Fibroblast of skin of right quadriceps (primary cell): ENCODE measurements at regions not wholly inside any gene's neighbourhood (a gene's known extent, or its start where the extent isn't known, plus 50 kb on each side); places are given as distances from the start of the nearest gene placed in this dataset.

ENCODE experiments used
- DNase-seq: peaks from one replicate; pipeline ENCODE4 v3.0.0-alpha.2; 2013

DNA sequence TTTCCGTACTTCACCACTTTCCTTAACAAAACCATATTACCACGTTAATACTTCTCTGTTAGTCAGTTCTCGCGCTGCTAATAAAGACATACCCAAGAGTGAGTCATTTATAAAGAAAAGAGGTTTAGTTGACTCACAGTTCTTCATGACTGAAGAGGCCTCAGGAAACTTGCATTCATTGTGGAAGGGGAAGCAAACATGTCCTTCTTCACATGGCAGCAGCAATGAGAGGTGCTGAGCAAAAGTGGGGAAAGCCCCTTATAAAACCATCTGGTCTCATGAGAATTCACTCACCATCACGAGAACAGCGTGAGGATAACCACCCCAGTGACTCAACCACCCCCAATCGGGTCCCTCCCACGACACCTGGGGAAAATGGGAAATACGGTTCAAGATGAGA is 289.8 kb upstream of the CLNK start:
- peak; percentile 14 for DNase-seq

DNA sequence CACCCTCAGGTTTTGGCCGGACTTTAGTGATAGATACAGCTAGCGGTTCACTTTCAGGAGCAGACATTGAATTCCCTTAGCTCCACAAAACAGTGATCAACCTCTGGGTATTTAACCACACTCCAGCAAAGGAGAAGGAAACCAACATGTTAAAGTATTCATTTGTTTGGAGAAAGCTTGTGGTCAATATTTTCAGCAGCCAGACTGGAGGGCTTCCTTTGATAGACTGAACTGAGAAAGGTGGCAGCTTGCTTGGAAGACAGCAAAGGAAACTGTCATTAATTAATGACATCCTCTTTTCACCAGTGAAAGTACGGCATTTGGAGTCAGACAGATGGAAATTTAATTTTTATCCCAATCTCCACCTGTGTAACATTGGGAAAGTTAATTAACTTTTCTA is 289.1 kb upstream of the CLNK start:
- no peak for DNase-seq

DNA sequence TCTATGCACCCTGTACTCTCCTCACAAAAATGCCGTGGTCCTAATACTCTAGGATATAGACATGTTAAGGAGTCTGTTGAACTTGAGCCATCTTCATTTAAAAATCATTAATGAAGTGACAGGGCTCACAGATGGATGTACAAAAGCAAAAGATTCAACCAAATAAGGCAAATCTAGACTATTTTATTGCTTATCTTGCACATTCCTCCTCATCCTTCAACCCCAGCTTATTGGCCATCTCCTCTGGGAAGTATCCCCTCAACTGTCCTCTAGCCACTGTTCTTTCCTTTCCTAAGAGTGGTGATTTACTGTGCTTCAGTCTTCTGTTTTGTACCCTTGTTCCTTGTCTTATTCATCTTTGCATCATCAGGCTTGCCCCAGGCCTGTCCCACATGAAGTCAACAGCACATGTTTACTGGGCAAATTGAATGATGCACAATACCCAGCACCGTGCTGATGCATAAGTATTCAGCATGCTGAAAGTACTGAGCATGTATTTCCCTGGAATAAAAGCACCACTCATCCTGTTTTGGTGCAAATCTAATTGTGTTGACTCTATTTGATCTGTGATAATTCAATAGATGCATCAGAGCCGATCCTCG is 287.3 kb upstream of the CLNK start:
- no peak for DNase-seq

DNA sequence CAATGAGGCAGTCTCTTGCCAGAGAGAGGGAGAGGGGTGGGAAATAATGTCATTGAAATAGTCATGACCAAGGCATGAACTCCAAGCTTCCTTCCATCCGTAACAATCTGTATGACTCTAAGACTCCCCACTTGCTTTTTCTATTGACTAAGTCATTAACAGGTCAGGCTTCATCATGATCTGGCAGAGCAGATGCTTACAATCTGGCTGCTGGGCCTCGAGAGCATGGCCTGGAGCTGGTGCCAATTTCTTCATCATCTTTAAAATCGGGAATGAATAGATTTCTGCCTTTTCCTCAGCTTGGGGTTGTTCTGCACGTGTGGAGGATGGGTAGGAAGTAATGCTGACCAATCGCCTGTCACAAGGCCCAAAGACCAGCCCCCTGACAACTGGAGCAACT is 280.6 kb upstream of the CLNK start:
- DNase-seq, result peak; percentile 6

DNA sequence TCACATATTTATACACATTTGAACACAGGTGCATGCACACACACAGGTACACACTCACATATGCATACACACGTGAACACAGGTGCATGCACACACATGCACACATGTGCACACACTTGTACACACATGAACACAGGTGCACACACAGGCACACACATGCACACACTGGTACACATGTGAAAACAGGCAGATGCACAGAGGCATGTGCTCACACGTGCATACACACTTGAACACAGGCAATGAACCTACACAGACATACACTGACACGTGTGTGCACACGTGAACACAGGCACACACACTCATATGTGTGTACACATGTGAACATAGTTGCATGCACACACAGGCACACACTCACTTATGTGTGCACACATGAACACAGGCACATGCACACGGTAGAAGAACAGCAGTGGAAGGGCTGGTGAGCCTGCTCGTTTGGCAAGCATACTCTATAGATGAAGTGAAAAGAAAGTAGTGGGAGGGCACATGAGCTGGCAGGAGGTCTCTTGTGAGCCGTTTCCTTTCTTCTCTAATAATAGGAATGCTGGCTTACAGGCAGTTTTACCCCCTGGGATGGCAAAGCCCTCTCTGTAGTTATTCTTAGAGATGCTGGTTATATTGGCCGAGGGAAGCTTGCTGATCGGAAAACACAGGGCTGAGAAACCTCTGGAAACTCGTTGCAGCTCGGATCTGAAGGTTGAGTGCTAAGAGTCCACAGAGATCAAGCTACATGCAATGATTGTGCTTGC is 279.6 kb upstream of the CLNK start:
- no peak for DNase-seq

DNA sequence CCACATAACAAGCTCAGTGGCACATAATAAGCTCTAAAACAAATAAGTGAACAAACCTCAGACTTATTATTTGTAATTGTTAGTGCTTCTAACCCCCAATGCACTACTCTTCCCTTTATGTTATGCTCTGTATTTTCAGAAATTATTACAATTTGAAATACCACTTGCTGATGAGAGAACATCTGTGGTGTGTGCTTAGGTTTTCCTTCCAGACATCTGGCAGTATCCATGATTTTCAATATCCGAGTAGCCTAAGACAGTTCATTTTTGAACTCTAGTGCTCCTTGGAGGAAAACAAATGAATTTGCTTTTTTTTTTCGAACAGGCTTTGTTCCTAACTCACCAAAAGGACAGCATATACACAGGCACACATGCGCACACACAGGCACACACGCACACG is 278.7 kb upstream of the CLNK start:
- DNase-seq, result no peak

DNA sequence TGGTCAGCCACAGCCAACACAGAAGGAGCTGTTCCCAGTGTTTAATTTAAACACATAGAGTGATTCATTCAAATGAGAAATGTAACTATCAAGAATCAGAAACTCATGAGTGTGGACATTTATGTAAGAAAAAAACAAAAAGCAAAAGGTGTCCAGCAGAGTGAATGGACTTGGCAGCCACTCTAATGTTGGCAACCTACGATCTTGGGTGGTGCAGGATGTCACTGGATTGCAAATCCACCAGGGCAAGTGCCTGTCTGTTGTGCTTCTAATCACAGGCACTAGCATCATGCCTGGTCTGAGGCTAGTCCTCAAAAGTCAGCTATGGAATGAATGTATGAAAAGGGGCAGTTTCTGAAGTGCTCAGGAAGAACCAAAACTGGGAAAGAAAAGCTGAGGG is 277.7 kb upstream of the CLNK start:
- no peak for DNase-seq

DNA sequence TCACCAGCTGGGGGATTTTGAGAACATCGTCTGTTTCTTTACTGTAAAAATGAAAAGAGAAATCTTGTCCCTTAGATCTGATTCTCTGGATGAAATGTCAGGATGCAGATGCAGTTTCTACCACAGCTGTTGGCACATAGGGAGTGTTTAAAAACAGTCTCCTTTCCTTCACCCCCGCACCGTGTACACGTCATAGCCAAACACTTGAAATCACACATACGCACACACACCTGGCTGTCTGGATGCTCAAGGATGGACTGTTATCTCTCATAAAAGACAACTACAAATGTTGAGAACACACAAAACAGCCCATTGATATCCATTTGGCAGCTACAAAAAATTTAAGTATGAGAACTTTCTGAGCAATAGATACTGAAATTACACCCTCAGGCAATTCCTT is 275.8 kb upstream of the CLNK start:
- DNase-seq, result no peak

DNA sequence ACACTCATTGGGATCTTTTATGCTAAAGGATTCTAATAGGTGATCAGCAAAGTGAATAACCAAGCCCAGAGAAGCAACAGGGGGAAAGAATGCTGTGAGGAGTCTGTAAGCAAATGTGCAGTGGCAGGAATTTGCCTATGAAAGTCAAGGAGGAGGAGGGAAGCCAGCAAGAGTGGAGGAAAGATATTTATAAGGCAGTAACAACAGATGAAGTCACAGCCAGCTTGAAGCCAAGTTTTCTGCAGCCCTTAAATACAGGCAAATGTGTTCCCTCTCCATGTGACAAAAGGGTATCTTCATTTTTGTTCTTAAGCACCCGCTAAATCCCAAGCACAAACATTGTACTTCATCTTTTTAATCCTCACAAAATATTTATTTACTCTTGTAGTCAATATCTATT is 275.0 kb upstream of the CLNK start:
- no peak for DNase-seq

DNA sequence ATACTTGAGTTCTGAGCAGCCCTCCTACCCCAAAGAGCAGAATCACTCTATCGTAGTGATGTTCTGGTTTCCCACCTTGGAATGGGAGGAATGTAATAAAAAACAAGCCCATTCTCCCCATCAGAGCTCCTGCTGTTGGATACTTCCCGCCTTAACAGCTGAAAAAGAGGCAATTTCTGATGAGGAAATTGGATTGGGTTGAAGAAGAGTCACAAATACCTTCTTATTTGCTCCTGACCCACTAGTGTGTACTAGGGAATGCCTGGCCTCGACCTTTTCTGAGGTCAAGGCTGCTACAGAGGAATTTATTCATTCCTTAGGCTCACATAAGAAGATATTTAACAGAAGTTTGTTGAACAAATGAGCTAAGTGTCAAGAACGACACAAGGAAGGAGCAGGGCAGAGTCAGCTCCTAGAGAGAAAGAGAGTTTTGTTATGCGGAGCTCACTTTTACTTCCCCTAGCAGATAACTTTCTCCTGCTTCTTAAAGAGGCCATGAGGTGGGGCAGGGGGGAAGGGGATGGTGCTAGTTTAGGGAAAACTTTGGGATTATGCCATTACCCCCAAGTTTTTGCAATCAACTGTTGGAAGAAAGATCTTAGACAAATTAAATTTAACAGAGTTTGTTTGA is 273.8 kb upstream of the CLNK start:
- peak; percentile 7 for DNase-seq

DNA sequence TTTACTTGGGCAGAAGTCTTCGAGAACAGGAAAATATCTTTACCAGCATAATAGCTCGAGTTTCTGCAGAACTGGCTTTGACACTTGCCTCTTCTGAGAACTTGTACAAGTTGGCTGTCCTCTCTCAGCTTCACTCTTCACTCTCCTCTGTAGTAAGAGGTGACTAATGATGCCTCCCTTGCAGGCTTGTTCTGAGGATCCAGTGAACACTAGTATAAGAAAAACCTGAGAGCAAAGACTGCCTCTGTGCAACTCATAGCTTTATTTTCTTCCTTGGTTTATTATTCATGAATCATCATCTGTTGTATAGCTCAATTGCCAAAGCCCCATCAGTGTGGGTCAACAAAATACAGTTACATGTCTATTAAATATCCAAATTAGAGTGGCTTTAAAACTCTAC is 266.7 kb upstream of the CLNK start:
- peak; percentile 39 for DNase-seq

DNA sequence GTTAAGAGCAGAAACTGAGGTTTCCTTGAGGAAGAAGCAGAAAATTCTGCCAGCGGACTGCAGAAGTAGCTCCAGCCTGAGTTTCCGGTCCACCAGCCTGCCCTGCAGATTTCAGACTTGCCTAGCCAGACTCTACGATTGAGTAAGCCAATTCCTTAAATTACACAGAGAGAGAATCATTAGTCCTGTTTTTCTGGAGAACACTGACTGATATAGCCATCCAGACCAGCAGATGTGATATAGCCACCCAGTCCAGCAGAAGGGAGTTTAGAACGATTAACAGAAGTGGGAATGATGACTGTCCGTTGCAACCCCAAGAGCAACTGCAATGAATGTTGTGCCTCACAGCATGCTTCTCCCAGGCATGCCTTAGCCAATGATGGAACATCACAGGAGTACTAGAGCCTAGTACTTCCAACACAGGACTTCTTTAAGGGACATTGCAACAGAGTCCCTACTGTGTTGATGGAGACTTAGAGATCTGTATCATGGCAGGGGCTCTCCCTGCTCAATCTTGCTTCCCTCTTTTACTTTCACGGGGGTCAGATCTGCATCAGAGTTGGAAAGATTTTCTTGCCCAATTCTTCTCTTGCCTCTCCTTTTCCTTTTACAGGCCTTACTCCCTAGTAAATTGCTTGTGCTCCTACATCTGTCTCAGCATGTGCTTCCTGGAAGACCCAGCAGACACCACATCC is 264.6 kb upstream of the CLNK start:
- DNase-seq, result no peak

DNA sequence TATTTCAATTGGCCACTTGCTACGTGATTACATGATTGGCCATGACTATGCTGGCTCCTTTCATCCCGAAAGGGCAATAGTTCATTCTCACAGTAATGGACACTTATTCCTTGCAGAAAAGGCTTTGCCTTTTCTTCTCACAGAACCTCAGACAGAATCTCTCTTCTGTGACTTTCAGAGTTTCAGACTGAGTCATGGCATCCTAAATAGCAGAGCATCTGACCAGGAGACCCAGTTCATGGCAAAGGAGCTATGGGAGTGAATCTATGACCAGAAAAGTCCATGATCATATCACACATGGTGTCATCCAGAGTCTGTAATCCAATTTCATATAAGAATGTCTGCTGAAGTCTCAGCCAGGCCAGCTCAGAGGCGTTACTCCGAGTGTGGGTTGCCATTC is 263.3 kb upstream of the CLNK start:
- no peak for DNase-seq

DNA sequence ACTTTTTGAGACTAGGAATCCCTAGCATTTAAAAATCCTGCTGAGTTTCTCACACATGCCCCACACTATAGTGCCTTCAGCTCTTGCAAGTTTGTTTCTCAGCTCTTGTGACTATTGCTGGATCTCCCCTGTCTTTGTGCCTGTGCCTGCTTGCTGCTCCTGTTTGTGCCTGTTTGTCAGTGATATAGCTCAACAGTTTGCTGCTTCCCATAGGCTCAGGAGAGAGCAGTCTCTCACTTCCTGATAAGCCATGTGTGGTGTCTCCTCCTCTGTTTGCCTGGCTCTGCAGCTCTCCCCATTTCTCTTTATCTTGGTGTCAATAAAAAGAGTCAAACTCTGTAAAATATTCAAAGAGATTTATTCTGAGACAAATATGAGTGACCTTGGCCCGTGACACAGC is 259.8 kb upstream of the CLNK start:
- DNase-seq, result no peak

DNA sequence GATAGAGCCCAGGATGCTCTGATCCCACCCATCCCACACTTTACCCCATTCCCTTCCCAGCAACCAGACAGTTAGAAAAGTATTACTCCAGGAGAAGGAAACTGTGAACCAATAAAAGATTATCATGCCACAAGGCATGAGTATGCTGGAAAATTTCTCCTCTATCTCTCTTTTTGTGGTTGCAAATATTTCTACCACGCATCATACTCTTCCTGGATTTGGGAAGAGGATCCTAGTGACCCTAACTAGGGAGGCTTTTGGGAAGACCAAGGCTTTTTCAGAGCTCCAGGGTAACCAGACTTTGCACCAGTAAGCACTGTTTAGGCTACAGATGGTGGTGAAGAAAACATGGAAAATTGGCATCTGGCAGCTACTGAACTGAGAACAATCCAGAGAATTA is 257.6 kb upstream of the CLNK start:
- peak; percentile 69 for DNase-seq

DNA sequence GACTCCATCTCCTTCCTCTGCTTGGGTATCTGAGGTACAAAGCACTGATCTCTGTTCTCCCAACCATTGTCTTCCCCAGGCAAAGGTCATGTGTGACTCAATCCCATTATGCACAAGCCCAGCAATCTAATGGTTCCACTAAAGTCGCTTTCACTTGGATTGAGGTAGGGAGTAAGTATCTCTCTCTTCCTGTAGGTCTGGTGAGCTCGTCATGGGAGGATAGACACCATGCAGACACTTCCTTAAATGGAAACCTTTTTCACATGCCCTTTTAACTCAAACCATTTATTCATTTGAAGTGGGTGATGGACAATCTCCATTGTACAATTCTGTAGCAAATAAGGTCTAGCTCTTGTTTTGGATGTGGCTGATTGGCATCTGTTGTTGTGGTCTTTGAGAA is 245.2 kb upstream of the CLNK start:
- no peak for DNase-seq

DNA sequence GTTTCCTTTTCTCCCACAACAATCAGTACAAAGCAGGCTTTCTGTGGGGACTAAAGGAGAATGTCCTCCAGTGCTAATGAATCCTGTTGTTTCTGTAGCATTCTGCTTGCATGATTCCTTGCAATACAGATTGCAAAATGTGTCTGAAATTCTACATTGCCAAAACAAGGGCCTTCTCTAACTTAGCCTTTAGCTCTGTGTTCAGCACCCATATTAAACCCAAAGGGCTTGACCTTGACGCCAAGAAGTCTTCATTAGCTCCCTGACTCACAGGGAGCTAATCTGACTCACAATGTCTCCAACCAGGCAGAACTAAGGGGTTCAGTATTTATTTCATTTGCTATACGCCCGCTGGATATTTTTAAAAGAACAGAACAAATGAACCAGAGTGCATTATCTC is 241.4 kb upstream of the CLNK start:
- peak; percentile 65 for DNase-seq

DNA sequence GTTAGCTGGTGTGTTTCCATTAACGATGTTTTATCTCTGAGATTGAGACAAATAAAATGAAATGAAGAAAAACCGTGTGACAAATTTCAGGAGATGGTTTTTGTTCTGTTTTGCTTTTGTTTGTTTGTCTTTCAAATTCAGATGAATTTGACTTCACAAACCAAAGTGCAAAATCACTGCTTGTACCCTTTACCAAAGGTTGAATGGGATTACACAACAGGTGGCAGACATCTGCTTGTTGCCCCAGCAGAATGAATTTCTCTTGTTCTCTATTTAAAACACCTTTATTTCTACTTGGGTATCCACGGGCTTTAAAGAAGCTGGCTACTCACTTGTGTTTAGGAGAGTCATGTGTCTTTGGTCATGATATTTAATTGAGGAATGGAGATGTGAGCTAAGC is 239.7 kb upstream of the CLNK start:
- DNase-seq, result no peak

DNA sequence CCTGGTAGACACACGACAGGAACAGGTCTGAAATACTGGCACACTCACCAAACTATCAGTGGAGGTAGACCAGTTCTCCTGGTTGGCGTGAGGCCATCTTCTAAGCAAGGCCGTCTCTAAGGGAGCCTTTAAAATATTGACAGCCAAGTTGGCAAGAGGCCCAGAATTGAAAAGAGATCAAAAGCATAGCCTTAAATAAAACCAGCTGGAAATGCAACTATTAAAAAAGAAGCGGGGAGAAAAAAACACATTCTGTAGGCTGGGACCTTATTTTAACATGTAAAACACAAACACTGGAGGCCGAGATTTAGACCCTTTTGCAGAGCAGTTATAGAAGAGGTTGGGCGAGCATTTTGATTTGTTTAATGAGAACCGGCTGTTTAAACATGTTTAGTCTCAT is 233.0 kb upstream of the CLNK start:
- DNase-seq, result peak; percentile 81

DNA sequence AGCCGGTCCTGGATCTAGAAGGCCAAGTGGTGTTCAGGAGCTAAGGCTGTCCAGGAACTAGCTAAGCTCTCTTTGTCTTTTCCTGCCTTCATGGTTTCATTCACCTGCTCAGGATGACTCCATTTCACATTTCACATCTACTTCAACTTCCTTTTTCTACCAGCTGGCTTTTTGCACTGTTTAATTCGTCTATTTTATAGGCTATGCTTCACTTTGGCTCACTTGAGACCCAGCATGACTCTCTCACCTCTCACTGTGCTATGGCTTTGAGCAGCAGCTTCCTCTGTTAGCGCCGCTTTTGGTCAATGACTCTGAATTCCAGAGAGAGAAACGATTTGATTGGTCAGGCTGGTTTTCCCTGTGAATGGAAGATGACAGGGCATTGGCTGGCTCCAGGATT is 213.5 kb upstream of the CLNK start:
- DNase-seq, result no peak

DNA sequence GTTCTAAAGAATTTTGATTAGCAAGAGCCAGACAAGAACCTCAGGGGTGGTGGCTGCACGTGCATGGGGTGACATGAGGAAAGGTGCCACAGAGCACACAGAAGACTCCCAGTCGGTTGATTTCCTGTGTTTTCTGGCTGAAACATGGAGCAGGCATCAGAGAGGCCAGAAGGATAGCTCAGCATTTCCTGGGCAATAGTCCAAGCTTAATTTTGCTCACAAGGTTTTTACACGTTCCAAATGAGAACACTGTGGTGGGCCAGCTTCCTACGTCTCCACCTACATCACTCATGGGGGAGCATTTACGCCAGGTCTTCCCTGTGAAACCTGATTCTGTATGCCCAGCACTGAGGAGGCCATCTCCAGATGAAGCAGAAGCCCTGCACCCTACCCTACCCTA is 212.5 kb upstream of the CLNK start:
- no peak for DNase-seq

DNA sequence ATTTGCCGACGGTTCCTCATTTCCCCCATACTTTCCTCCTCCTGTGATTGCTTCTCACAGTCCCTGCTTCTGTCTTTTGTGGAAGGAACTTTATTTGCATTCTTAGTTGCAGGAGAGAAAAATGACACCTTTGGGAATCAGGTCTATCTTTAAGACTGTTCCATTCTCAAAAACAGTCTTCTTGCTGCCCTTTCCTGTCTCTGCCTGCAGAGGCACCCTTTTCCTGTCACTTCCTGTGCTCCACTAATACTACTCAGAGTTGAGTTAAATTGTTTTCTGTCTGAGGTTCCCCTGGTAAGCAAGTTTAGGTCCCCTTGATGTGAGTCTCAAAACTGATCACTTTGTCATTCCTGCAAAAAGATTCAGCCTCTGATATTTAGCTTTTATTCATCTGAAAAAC is 208.8 kb upstream of the CLNK start:
- no peak for DNase-seq

DNA sequence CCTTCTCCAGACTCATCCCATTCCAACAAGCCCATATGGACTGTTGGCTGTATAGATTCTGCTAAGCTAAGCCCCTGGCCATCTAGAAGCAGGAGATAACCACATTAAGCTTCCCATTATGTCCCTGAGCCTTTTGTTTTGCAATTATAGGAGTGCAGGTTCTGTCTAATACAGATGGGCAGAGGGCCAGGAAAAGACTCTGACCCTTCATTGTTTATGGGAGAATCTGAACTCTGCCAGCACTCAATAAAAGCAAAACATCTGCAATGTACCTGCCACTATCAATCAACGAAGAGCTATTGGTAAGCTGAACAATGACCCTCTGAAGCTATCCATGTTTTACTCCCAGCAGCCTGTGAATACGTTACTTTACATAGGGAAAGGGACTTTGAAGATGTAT is 207.3 kb upstream of the CLNK start:
- DNase-seq, result no peak

DNA sequence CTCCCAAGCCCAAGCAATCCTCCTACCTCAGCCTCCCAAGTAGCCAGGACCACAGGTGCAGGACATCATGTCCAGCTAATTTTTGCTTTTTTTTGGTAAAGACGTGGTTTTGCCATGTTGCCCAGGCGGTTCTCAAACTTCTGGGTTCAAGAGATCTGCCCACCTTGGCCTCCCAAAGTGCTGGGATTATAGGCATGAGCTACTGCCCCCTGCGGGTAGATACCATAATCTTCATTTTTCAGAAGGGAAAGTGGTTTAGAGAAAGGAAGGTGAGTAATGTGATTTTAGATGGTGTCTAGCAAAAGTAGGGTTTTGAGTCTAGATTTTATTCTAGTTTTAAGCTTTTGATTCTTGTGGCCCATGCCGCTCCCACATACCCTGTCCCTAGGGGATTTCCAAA is 205.3 kb upstream of the CLNK start:
- no peak for DNase-seq
